ENCODE measurements at regions not wholly inside any gene's neighbourhood (a gene's known extent, or its start where the extent isn't known, plus 50 kb on each side); places are given as distances from the start of the nearest gene placed in this dataset.
"Not testable (repeated sequence)": the region's sequence is repeated elsewhere in the genome, so short reads cannot be mapped to it uniquely, and the experiment has no call there.

- Histone ChIP-seq H3K27me3 (ENCODE audit: insufficient read depth, poor library complexity, severe bottlenecking) (no peaks in the 10 kb centered on the region), H3K4me3 (replicated peaks; ENCODE audit: insufficient read depth, low read length) (no peak overlapping the region), H3K27ac (replicated peaks) (no peak overlapping the region)
- TF ChIP-seq, protein P1, sequence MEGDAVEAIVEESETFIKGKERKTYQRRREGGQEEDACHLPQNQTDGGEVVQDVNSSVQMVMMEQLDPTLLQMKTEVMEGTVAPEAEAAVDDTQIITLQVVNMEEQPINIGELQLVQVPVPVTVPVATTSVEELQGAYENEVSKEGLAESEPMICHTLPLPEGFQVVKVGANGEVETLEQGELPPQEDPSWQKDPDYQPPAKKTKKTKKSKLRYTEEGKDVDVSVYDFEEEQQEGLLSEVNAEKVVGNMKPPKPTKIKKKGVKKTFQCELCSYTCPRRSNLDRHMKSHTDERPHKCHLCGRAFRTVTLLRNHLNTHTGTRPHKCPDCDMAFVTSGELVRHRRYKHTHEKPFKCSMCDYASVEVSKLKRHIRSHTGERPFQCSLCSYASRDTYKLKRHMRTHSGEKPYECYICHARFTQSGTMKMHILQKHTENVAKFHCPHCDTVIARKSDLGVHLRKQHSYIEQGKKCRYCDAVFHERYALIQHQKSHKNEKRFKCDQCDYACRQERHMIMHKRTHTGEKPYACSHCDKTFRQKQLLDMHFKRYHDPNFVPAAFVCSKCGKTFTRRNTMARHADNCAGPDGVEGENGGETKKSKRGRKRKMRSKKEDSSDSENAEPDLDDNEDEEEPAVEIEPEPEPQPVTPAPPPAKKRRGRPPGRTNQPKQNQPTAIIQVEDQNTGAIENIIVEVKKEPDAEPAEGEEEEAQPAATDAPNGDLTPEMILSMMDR (IDR thresholded peaks at IDR 0.05; ENCODE audit: insufficient read depth, low read length) = no peak
- no peak for DNase-seq (ENCODE audit: low read depth in 1 of 2, low spot score in 1 of 2)
These were observed 91.4 kb upstream of the KLF6 start for GRCh38 chr10:3876350-3876962.

DNA sequence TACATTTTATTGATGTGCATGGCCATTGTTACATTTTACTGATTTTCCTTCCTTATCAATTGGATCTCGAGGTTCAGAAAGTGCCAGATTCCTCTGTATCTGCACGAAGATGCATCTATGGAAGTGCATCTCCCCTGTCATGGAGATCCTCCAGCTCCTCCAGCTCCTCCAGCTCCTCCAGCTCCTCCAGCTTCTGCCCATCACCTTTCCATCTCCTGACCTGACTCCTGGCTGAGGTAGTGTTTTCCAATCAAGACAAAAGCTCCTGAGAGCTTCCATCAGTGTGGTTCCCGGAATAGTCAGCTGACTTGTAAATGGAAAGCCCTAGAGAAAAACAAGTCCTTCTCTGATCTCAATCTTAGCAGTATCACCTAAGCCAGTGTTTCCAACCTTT lies 90.8 kb upstream of the KLF6 start:
- TF ChIP-seq, protein P1 (IDR thresholded peaks at IDR 0.05; ENCODE audit: insufficient read depth, low read length) = no peak
- no peak for TF ChIP-seq POLR2AphosphoS5 (IDR thresholded peaks at IDR 0.05; ENCODE audit: low read depth)
- no peak for TF ChIP-seq SPI1 (IDR thresholded peaks at IDR 0.05; ENCODE audit: borderline replicate concordance, low read depth)
- TF ChIP-seq GABPA (IDR thresholded peaks at IDR 0.05; ENCODE audit: low read depth) = no peak
- TF ChIP-seq REST (IDR thresholded peaks at IDR 0.05; ENCODE audit: insufficient replicate concordance, low read depth) = no peak
- Histone ChIP-seq H3K27ac (replicated peaks) (no peak overlapping the region), H3K4me3 (replicated peaks; ENCODE audit: insufficient read depth, low read length) (no peak overlapping the region), H3K27me3 (ENCODE audit: insufficient read depth, poor library complexity, severe bottlenecking) (no peaks in the 10 kb centered on the region)
- no peak for DNase-seq (ENCODE audit: low read depth in 1 of 2, low spot score in 1 of 2)

GRCh38 chr10:3874990-3875841 lies 90.2 kb upstream of the KLF6 start:
- Histone ChIP-seq H3K4me3 (replicated peaks; ENCODE audit: insufficient read depth, low read length) (no peak overlapping the region), H3K27ac (replicated peaks) (no peak overlapping the region), H3K27me3 (ENCODE audit: insufficient read depth, poor library complexity, severe bottlenecking) (no peaks in the 10 kb centered on the region)
- no peak for DNase-seq (ENCODE audit: low read depth in 1 of 2, low spot score in 1 of 2)
- TF ChIP-seq SPI1 (IDR thresholded peaks at IDR 0.05; ENCODE audit: borderline replicate concordance, low read depth) = no peak
- TF ChIP-seq POLR2AphosphoS5 (IDR thresholded peaks at IDR 0.05; ENCODE audit: low read depth) = no peak
- no peak for TF ChIP-seq GABPA (IDR thresholded peaks at IDR 0.05; ENCODE audit: low read depth)
- TF ChIP-seq, protein P1 (IDR thresholded peaks at IDR 0.05; ENCODE audit: insufficient read depth, low read length) = no peak
- TF ChIP-seq REST (IDR thresholded peaks at IDR 0.05; ENCODE audit: insufficient replicate concordance, low read depth) = no peak

DNA sequence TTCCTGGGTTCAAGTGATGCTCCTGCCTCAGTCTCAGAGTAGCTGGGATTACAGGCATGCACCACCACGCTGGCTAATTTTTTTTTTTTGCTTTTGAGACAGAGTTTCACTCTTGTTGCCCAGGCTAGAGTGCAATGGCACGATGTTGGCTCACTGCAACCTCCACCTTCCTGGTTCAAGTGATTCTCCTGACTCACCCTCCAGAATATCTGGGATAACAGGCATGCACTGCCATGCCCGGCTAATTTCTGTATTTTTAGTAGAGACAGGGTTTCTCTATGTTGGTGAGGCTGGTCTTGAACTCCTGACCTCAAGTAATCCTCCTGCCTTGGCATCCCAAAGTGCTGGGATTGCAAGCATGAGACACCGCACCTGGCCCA lies 89.6 kb upstream of the KLF6 start:
- DNase-seq (ENCODE audit: low read depth in 1 of 2, low spot score in 1 of 2); H3K4me3 ChIP-seq (replicated peaks; ENCODE audit: insufficient read depth, low read length); H3K27ac ChIP-seq (replicated peaks); H3K27me3 ChIP-seq (ENCODE audit: insufficient read depth, poor library complexity, severe bottlenecking): not testable (repeated sequence)
